Epithelial cell of proximal tubule (primary cell): ENCODE measurements at regions not wholly inside any gene's neighbourhood (a gene's known extent, or its start where the extent isn't known, plus 50 kb on each side); places are given as distances from the start of the nearest gene placed in this dataset.

Experiments
- DNase-seq: peaks from one replicate; pipeline ENCODE4 v3.0.0-alpha.2; 2011; ENCODE audit warnings: low read depth
- H3K4me3 ChIP-seq: 2 replicates; pipeline ENCODE4 v1.5.1; 2011; ENCODE audit warnings: low read depth, mild to moderate bottlenecking, low read length
- CTCF ChIP-seq: conservative IDR thresholded peaks from 2 replicates; pipeline ENCODE4 v1.5.1; 2012; ENCODE audit warnings: low read depth, mild to moderate bottlenecking, low read length

GRCh38 chr1:14217384-14217783 lies 381.1 kb upstream of the KAZN start:
- no peak for TF ChIP-seq CTCF
- DNase-seq, result peak; percentile 6
- H3K4me3 ChIP-seq, result no peak overlapping the region

GRCh38 chr1:14220324-14220723 lies 378.2 kb upstream of the KAZN start:
- DNase-seq, result no peak
- no peak for TF ChIP-seq CTCF
- no peak overlapping the region for H3K4me3 ChIP-seq

GRCh38 chr1:14220811-14221210 lies 377.7 kb upstream of the KAZN start:
- no peak overlapping the region for H3K4me3 ChIP-seq
- no peak for DNase-seq
- no peak for TF ChIP-seq CTCF

GRCh38 chr1:14222086-14222485 lies 376.4 kb upstream of the KAZN start:
- DNase-seq, result no peak
- no peak for TF ChIP-seq CTCF
- H3K4me3 ChIP-seq, result no peak overlapping the region

GRCh38 chr1:14228677-14229076 lies 369.8 kb upstream of the KAZN start:
- DNase-seq, result no peak

GRCh38 chr1:14233510-14233909 lies 365.0 kb upstream of the KAZN start:
- H3K4me3 ChIP-seq, result no peak overlapping the region
- TF ChIP-seq CTCF, result no peak
- DNase-seq, result no peak

More at GRCh38 chr1:14228677-14229076, 369.8 kb upstream of the KAZN start:
- TF ChIP-seq CTCF, result no peak
- H3K4me3 ChIP-seq, result no peak overlapping the region

GRCh38 chr1:14236097-14236496 lies 362.4 kb upstream of the KAZN start:
- no peak for TF ChIP-seq CTCF
- DNase-seq, result no peak
- H3K4me3 ChIP-seq, result no peak overlapping the region
